ENCODE measurements at regions not wholly inside any gene's neighbourhood (a gene's known extent, or its start where the extent isn't known, plus 50 kb on each side); places are given as distances from the start of the nearest gene placed in this dataset.

DNA sequence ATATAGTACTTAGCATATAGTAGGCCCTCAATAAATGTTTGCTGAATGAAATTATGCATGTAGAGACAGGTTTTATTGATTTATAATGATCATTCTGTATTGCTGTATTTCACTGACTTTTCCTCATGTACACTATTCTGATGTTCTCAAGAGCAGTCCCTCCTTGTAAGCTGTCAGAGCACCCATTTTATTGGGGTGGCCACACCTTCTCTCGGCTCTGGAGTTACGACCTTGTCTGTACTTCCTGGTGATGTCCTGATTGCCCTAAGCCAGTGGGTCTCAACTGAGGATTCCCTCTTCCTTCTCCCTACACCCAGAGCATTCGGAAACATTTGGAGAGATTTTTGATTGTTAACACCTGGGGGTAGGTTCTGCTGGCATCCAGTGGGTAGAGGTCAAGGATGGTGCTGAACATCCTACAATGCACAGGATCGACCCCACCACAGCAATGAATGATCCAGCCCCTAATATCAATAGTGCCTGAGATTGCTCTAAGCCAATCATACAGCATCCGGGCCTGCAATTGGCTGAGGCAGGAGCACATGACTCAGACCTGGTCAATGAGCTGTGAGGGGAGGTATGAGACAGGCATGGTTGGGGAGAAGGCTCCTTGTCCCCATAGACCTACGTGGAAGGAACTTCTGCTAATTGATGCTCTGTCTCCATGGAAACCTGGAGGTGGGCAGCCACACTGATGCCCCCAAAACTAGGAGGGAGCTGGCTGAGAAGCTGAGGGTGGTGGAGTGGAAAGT is 58.8 kb downstream of the CLDN34 start:
- TF ChIP-seq USF1 (IDR thresholded peaks at IDR 0.05; ENCODE audit: borderline replicate concordance, low read depth) = no peak
- TF ChIP-seq CHD2 (IDR thresholded peaks at IDR 0.05; ENCODE audit: low read length, partially characterized antibody) = no peak
- TF ChIP-seq CTCF (IDR thresholded peaks at IDR 0.05) = no peak
- TF ChIP-seq REST (IDR thresholded peaks at IDR 0.05; ENCODE audit: low read depth, low read length) = no peak
- TF ChIP-seq TAF1 (IDR thresholded peaks at IDR 0.05; ENCODE audit: borderline replicate concordance, low read depth, low read length) = no peak
- TF ChIP-seq GABPA (IDR thresholded peaks at IDR 0.05; ENCODE audit: low read depth) = no peak
- no peak for TF ChIP-seq FOSL2 (IDR thresholded peaks at IDR 0.05; ENCODE audit: borderline replicate concordance, low read depth)
- TF ChIP-seq EP300 (IDR thresholded peaks at IDR 0.05; ENCODE audit: borderline replicate concordance in 1 of 2, low read depth in 1 of 2, low read length in 1 of 2) = no peak
- TF ChIP-seq POLR2AphosphoS5 (IDR thresholded peaks at IDR 0.05; ENCODE audit: low read depth, low read length) = no peak
- TF ChIP-seq, protein P1, sequence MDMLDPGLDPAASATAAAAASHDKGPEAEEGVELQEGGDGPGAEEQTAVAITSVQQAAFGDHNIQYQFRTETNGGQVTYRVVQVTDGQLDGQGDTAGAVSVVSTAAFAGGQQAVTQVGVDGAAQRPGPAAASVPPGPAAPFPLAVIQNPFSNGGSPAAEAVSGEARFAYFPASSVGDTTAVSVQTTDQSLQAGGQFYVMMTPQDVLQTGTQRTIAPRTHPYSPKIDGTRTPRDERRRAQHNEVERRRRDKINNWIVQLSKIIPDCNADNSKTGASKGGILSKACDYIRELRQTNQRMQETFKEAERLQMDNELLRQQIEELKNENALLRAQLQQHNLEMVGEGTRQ (IDR thresholded peaks at IDR 0.05; ENCODE audit: borderline replicate concordance, low read depth, low read length) = no peak
- no peak for TF ChIP-seq JUND (IDR thresholded peaks at IDR 0.05)
- TF ChIP-seq RAD21 (IDR thresholded peaks at IDR 0.05; ENCODE audit: low read length) = no peak

All from SK-N-SH (cell line).